Epithelial cell of esophagus (primary cell): ENCODE measurements at regions not wholly inside any gene's neighbourhood (a gene's known extent, or its start where the extent isn't known, plus 50 kb on each side); places are given as distances from the start of the nearest gene placed in this dataset.
A peak's percentile ranks its signal among the peaks of the same experiment; 100 is the strongest.
"Not testable (repeated sequence)": the region's sequence is repeated elsewhere in the genome, so short reads cannot be mapped to it uniquely, and the experiment has no call there.

Experiments
- DNase-seq: peaks from one replicate; pipeline ENCODE4 v3.0.0; 2010; ENCODE audit warnings: low read depth
- H3K4me3 ChIP-seq: 2 replicates; pipeline ENCODE4 v1.5.1; 2011; ENCODE audit warnings: mild to moderate bottlenecking, low read length, control low read depth
- CTCF ChIP-seq: IDR thresholded peaks from 2 replicates; pipeline ENCODE4 v1.5.1; 2011; ENCODE audit warnings: low read depth, mild to moderate bottlenecking, low read length, control low read depth, inconsistent platforms; ENCODE audit not compliant: insufficient read depth; ENCODE audit errors: missing control alignments

- DNase-seq: peak; percentile 57
- H3K4me3 ChIP-seq: no peak overlapping the region
- no peak for TF ChIP-seq CTCF
Observed at GRCh38 chr18:38759457-38759856, 1193.9 kb upstream of the CELF4 start.

DNA sequence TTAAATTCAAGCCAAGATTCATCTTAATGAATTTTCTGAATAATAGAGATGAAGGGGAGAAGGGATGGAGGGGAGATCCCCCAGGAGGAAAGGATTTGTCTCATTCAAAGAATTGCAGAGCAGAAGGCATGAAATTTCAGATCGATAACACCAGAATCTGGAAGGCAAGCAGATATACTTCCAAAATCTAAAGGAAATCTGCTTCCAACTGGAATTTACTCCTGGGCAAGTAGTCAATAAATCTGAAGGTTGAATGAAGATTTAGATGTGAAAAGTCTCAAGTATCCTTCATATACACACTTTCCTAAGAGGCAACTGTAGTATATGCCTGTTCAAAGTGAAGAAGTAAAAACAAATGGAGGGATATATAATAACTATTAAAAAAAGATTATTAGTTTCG is 1190.8 kb upstream of the CELF4 start:
- TF ChIP-seq CTCF: no peak
- no peak overlapping the region for H3K4me3 ChIP-seq
- no peak for DNase-seq

DNA sequence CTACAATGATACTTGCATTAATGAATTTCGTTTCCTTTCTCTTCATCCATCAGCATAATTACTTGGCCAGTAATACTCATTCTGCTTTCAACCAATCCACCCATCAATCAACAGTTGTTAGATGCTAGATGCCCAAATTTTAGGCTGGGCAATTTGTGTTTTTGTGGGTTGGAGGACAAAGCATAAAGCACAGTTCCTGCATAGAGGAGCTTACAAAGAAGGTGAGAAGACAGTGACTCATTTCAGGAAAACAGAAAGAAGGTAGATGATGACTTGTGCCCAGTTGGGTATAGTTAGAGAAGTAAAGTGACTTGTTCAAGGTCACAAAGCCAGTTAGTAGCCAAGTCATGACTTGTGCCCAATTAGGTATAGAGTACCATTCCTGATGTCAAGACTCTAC is 1186.8 kb upstream of the CELF4 start:
- DNase-seq: peak; percentile 56
- no peak for TF ChIP-seq CTCF

DNA sequence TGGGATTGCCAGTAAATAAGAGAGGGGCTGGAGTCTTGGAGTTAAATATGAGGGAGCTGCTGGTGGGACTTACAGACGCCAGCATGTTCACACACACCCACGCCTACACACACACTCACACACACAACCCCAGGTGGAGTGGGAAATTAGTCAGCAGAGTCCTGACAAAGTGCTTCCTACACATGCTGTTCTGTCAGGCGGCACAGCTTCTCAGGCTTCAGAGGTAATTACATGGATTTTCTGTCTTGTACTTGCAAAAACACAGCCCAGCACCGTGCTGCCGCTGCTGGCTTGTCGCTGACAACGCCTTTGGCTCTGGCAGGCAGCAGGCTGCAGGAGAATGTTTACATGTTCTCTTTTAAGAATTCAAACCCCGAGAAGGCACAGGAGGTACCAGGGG is 1186.3 kb upstream of the CELF4 start:
- peak; percentile 71 for DNase-seq
- TF ChIP-seq CTCF: peak; percentile 25

More for the DNA sequence above, 1186.8 kb upstream of the CELF4 start:
- H3K4me3 ChIP-seq: no peak overlapping the region

GRCh38 chr18:38751211-38751610 is 1185.6 kb upstream of the CELF4 start:
- H3K4me3 ChIP-seq: no peak overlapping the region
- no peak for TF ChIP-seq CTCF
- DNase-seq: no peak

More for the DNA sequence above, 1186.3 kb upstream of the CELF4 start:
- no peak overlapping the region for H3K4me3 ChIP-seq

DNA sequence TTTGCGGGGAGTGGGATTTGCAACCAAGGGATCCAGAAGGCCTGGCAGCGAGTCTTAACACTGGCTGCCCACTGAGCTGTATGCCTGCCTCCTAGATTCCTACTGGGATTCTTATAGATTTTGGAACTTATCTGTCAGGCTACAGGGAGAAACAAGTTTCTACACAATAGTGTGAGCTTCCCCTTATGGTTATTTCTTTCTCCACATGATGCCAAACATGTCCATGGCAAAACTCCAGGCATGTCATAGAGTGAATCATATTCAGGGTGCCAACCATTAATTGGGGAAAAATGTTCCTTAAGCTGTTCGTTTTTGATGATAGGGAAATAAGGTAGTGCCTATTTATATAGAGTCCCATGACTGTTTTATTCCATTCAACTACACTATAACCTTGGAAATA is 1185.2 kb upstream of the CELF4 start:
- no peak overlapping the region for H3K4me3 ChIP-seq
- TF ChIP-seq CTCF: no peak
- peak; percentile 73 for DNase-seq

GRCh38 chr18:38747153-38747552 is 1181.6 kb upstream of the CELF4 start:
- H3K4me3 ChIP-seq: no peak overlapping the region
- TF ChIP-seq CTCF: no peak
- no peak for DNase-seq

GRCh38 chr18:38720181-38720580 is 1154.6 kb upstream of the CELF4 start:
- not testable (repeated sequence) for H3K4me3 ChIP-seq
- peak; percentile 71 for DNase-seq
